HCT116 (cell line): ENCODE measurements at regions not wholly inside any gene's neighbourhood (a gene's known extent, or its start where the extent isn't known, plus 50 kb on each side); places are given as distances from the start of the nearest gene placed in this dataset.

ENCODE experiments used
- ATAC-seq: fragments of 200-7000 bp; cut with Tn5 transposase; 2 replicates; pipeline ENCODE4 v1.9.1; 2020; ENCODE audit warnings: mild to moderate bottlenecking, moderate library complexity
- BruUV-seq: library from RNA; stranded (reverse); fragments of 400-500 nt; replicated peaks from 2 replicates; lab custom pipeline; 2021; lab: Mats Ljungman, UMichigan
- CTCF ChIA-PET: fragments of 300-600 bp; sonication (Branson Sonifier 250); formaldehyde crosslinking; loops from one replicate; lab custom pipeline; 2021; ENCODE audit warnings: antibody characterized with exemption; lab: Charles Lee
- POLR2A ChIA-PET: fragments of 300-600, 350-600 bp; sonication (Branson Sonifier 250); formaldehyde crosslinking; loops from one replicate; lab custom pipeline; 2021; ENCODE audit warnings: antibody characterized with exemption; lab: Charles Lee
- RAD21 ChIA-PET, 2 experiments: fragments of 300-600 bp; sonication (Branson Sonifier 250); formaldehyde crosslinking; loops; one replicate each; lab custom pipeline; 2023; ENCODE audit warnings: low total read pairs in 2 of 2; ENCODE audit not compliant: uncharacterized antibody in 2 of 2, unreplicated experiment in 2 of 2, low non-redundant PET in 1 of 2; lab: Charles Lee
- DNase-seq: peaks from one replicate; pipeline ENCODE4 v3.0.0-alpha.2; 2010; ENCODE audit warnings: low read depth, low spot score
- H2AFZ ChIP-seq: fragments of 200-600 bp; shearing (Covaris generic), sonication (generic); 2 replicates; pipeline ENCODE4 v1.6.1; 2017; ENCODE audit warnings: low read depth, mixed run types, mixed read lengths, antibody characterized with exemption, low read length; ENCODE audit not compliant: poor library complexity, severe bottlenecking
- H3K27ac ChIP-seq: 2 replicates; pipeline ENCODE4 v1.5.1; 2012; ENCODE audit warnings: low read depth, low read length
- H3K27me3 ChIP-seq: fragments of 200-600 bp; sonication (generic); 2 replicates; pipeline ENCODE4 v1.6.1; 2016; ENCODE audit warnings: mixed run types, low read length, mixed read lengths; ENCODE audit not compliant: insufficient read depth
- H3K36me3 ChIP-seq, 2 experiments: fragments of 200-500 bp in 1 of 2; fragments of 200-600 bp in 1 of 2; sonication (Bioruptor generic) in 1 of 2; sonication (generic) in 1 of 2; 2 replicates each; pipeline versions ENCODE4 v1.5.1 to v1.6.1; 2014 to 2016; ENCODE audit warnings: low read length in 2 of 2, inconsistent platforms in 1 of 2, mixed read lengths in 1 of 2, mixed run types in 1 of 2; ENCODE audit not compliant: insufficient read depth in 2 of 2, control insufficient read depth in 1 of 2
- H3K4me1 ChIP-seq, 2 experiments: fragments of 200-600 bp in 1 of 2; sonication (generic) in 1 of 2; 2 replicates each; pipeline versions ENCODE4 v1.5.1 to v1.6.1; 2012 to 2017; ENCODE audit warnings: low read length in 2 of 2, inconsistent platforms in 1 of 2, mild to moderate bottlenecking in 1 of 2, mixed read lengths in 1 of 2, mixed run types in 1 of 2, moderate library complexity in 1 of 2; ENCODE audit not compliant: insufficient read depth in 2 of 2, control insufficient read depth in 1 of 2
- H3K4me2 ChIP-seq: fragments of 200-600 bp; sonication (generic); 2 replicates; pipeline ENCODE4 v1.6.1; 2017; ENCODE audit warnings: mixed run types, low read length, mixed read lengths
- H3K4me3 ChIP-seq, 2 experiments: fragments of 200-600 bp in 1 of 2; sonication (generic) in 1 of 2; replicated peaks in 1 of 2; 2 replicates each; pipeline ENCODE4 v1.5.1; 2011 to 2016; ENCODE audit warnings: low read length in 2 of 2, control low read depth in 1 of 2, low read depth in 1 of 2, mild to moderate bottlenecking in 1 of 2, mixed read lengths in 1 of 2, mixed run types in 1 of 2
- H3K79me2 ChIP-seq: fragments of 200-600 bp; sonication (generic); 2 replicates; pipeline ENCODE4 v1.6.1; 2017; ENCODE audit warnings: mild to moderate bottlenecking, mixed run types, low read length, moderate library complexity, mixed read lengths; ENCODE audit not compliant: insufficient read depth
- H3K9ac ChIP-seq: fragments of 200-600 bp; sonication (generic); 2 replicates; pipeline ENCODE4 v1.6.1; 2016; ENCODE audit warnings: low read length, mixed read lengths
- H3K9me2 ChIP-seq: fragments of 200-600 bp; sonication (generic), shearing (Covaris generic); 2 replicates; pipeline ENCODE4 v1.6.1; 2017; ENCODE audit warnings: mixed run types, mild to moderate bottlenecking, moderate library complexity; ENCODE audit not compliant: insufficient read depth
- H3K9me3 ChIP-seq, 2 experiments: fragments of 200-500 bp in 1 of 2; fragments of 200-600 bp in 1 of 2; sonication (Bioruptor generic) in 1 of 2; sonication (generic) in 1 of 2; 2 replicates each; pipeline ENCODE4 v1.6.1; 2014 to 2017; ENCODE audit warnings: low read length in 2 of 2, mixed read lengths in 2 of 2, inconsistent platforms in 1 of 2, low read depth in 1 of 2, mild to moderate bottlenecking in 1 of 2, mixed run types in 1 of 2, moderate library complexity in 1 of 2; ENCODE audit not compliant: control insufficient read depth in 1 of 2, insufficient read depth in 1 of 2
- H4K20me1 ChIP-seq: fragments of 200-600 bp; sonication (generic), shearing (Covaris generic); 2 replicates; pipeline ENCODE4 v1.6.1; 2017; ENCODE audit warnings: mixed run types, mild to moderate bottlenecking, moderate library complexity; ENCODE audit not compliant: insufficient read depth
- ATF3 ChIP-seq: IDR thresholded peaks from 2 replicates; pipeline ENCODE4 v1.6.1; 2012
- CBX3 ChIP-seq: IDR thresholded peaks from 2 replicates; pipeline ENCODE4 v1.6.1; 2012; ENCODE audit warnings: low read depth
- CEBPB ChIP-seq: IDR thresholded peaks from 2 replicates; pipeline ENCODE4 v1.6.1; 2012; ENCODE audit warnings: low read depth
- CTCF ChIP-seq, 3 experiments: fragments of 200-600 bp in 1 of 3; sonication (generic) in 1 of 3; IDR thresholded peaks in 2 of 3; conservative IDR thresholded peaks in 1 of 3; 2 replicates each; pipeline ENCODE4 v1.5.1; 2012 to 2017; ENCODE audit warnings: low read depth in 2 of 3, low read length in 2 of 3, antibody characterized with exemption in 1 of 3, borderline replicate concordance in 1 of 3, control low read depth in 1 of 3, mild to moderate bottlenecking in 1 of 3, mixed read lengths in 1 of 3, mixed run types in 1 of 3, moderate library complexity in 1 of 3; ENCODE audit not compliant: insufficient read depth in 1 of 3
- EGR1 ChIP-seq: IDR thresholded peaks from 2 replicates; pipeline ENCODE4 v1.6.1; 2012; ENCODE audit warnings: low read depth
- ELF1 ChIP-seq: IDR thresholded peaks from 2 replicates; pipeline ENCODE4 v1.6.1; 2012; ENCODE audit warnings: low read depth, borderline replicate concordance
- EZH2 ChIP-seq: fragments of 200-600 bp; sonication (generic); IDR thresholded peaks from 2 replicates; pipeline ENCODE4 v1.6.1; 2017; ENCODE audit warnings: antibody characterized with exemption, mixed run types
- EZH2phosphoT487 ChIP-seq: fragments of 200-600 bp; IDR thresholded peaks from 2 replicates; pipeline ENCODE4 v1.6.1; 2018; ENCODE audit warnings: antibody characterized with exemption, borderline replicate concordance
- FOSL1 ChIP-seq: IDR thresholded peaks from 2 replicates; pipeline ENCODE4 v1.6.1; 2012; ENCODE audit warnings: low read depth
- MAX ChIP-seq: IDR thresholded peaks from 2 replicates; pipeline ENCODE4 v1.6.1; 2012
- POLR2A ChIP-seq: IDR thresholded peaks from 2 replicates; pipeline ENCODE4 v1.7.0; 2011; ENCODE audit warnings: borderline replicate concordance; ENCODE audit not compliant: insufficient read depth, insufficient read length; ENCODE audit errors: extremely low read depth
- POLR2AphosphoS5 ChIP-seq: IDR thresholded peaks from 2 replicates; pipeline ENCODE4 v1.6.1; 2011; ENCODE audit warnings: mild to moderate bottlenecking, low read depth, low read length, moderate library complexity
- RAD21 ChIP-seq: IDR thresholded peaks from 2 replicates; pipeline ENCODE4 v1.6.1; 2012; ENCODE audit warnings: low read depth, mild to moderate bottlenecking
- SP1 ChIP-seq: IDR thresholded peaks from 2 replicates; pipeline ENCODE4 v1.6.1; 2012; ENCODE audit warnings: low read depth
- YY1 ChIP-seq: IDR thresholded peaks from 2 replicates; pipeline ENCODE4 v1.6.1; 2011; ENCODE audit warnings: low read length, low read depth, moderate library complexity, mild to moderate bottlenecking; ENCODE audit not compliant: insufficient replicate concordance; ENCODE audit errors: extremely low read depth
- ZBTB33 ChIP-seq: IDR thresholded peaks from 2 replicates; pipeline ENCODE4 v1.6.1; 2011; ENCODE audit warnings: mild to moderate bottlenecking, low read length, moderate library complexity; ENCODE audit not compliant: insufficient replicate concordance; ENCODE audit errors: extremely low read depth
- ZFX ChIP-seq: fragments of 450-650 bp; IDR thresholded peaks from 2 replicates; pipeline ENCODE4 v1.6.1; 2017
- ZNF274 ChIP-seq: fragments of 200-500 bp; sonication (Bioruptor generic); IDR thresholded peaks from 2 replicates; pipeline ENCODE4 v1.6.1; 2014; ENCODE audit warnings: mild to moderate bottlenecking, low read depth, low read length, inconsistent platforms
- intact Hi-C: fragments of 100-400 bp; cut with micrococcal nuclease; formaldehyde crosslinking; loops from 2 replicates; pipeline ENCODE4 v1.10.0; 2022

- H3K79me2 ChIP-seq: no peaks in the 10 kb centered on the region
- ChIA-PET CTCF (no interaction called here), POLR2A (no interaction called here), RAD21 (no interaction called here)
- intact Hi-C loops: no loop called here
- no peak overlapping the region for H3K4me3 ChIP-seq
- no peaks in the 10 kb centered on the region for H4K20me1 ChIP-seq
- no peak overlapping the region for H2AFZ ChIP-seq
- no peak for TF ChIP-seq POLR2AphosphoS5
- no peak for TF ChIP-seq RAD21
- no peak for TF ChIP-seq CBX3
- no peaks in the 10 kb centered on the region for H3K9me3 ChIP-seq
- DNase-seq: no peak
- H3K9me2 ChIP-seq: no peaks in the 10 kb centered on the region
- ATAC-seq: no peak
- H3K4me2 ChIP-seq: no peak overlapping the region
- no peak overlapping the region for H3K27ac ChIP-seq
- no peaks in the 10 kb centered on the region for H3K4me1 ChIP-seq
- H3K27me3 ChIP-seq: no peaks in the 10 kb centered on the region
- no peaks in the 10 kb centered on the region for H3K36me3 ChIP-seq
- H3K9ac ChIP-seq: no peak overlapping the region
- BruUV-seq: no TSS peak
These were observed 558.4 kb downstream of the TYW1 start for GRCh38 chr7:67554986-67555385.

GRCh38 chr7:67564959-67565358 lies 568.3 kb downstream of the TYW1 start:
- H4K20me1 ChIP-seq: no peaks in the 10 kb centered on the region
- no peak overlapping the region for H3K4me2 ChIP-seq
- no peaks in the 10 kb centered on the region for H3K4me1 ChIP-seq
- intact Hi-C loops: no loop called here
- H3K36me3 ChIP-seq: no peaks in the 10 kb centered on the region
- no peak overlapping the region for H3K9ac ChIP-seq
- ATAC-seq (no peak), DNase-seq (no peak)
- no peaks in the 10 kb centered on the region for H3K9me2 ChIP-seq
- H3K27me3 ChIP-seq: no peaks in the 10 kb centered on the region
- H3K79me2 ChIP-seq: no peaks in the 10 kb centered on the region
- TF ChIP-seq ZFX: no peak
- TF ChIP-seq EZH2: no peak
- no peak for TF ChIP-seq YY1
- no peak for TF ChIP-seq SP1
- TF ChIP-seq CBX3: no peak
- TF ChIP-seq ZBTB33: no peak
- no peak for TF ChIP-seq MAX
- no peak for TF ChIP-seq RAD21
- no peak for TF ChIP-seq CTCF (IDR thresholded peaks at IDR 0.05 in 2 of 3, conservative IDR thresholded peaks at IDR 0.05 in 1 of 3; ENCODE audit: borderline replicate concordance in 1 of 3, insufficient read depth in 1 of 3, low read depth in 2 of 3, low read length in 2 of 3)
- TF ChIP-seq POLR2AphosphoS5: no peak
- TF ChIP-seq FOSL1: no peak
- no peak for TF ChIP-seq EGR1
- no peak for TF ChIP-seq ATF3
- TF ChIP-seq ELF1: no peak
- TF ChIP-seq ZNF274: no peak
- no peak for TF ChIP-seq EZH2phosphoT487
- TF ChIP-seq CEBPB: no peak
- TF ChIP-seq POLR2A: no peak
- POLR2A ChIA-PET: no interaction called here
- H3K9me3 ChIP-seq: no peaks in the 10 kb centered on the region; a peak in 1 of 4 replicates
- BruUV-seq: no TSS peak
- CTCF ChIA-PET: no interaction called here
- no peak overlapping the region for H3K27ac ChIP-seq
- no peak overlapping the region for H2AFZ ChIP-seq
- no peak overlapping the region for H3K4me3 ChIP-seq
- RAD21 ChIA-PET: no interaction called here
